Fibroblast of skin of back (primary cell): ENCODE measurements at regions not wholly inside any gene's neighbourhood (a gene's known extent, or its start where the extent isn't known, plus 50 kb on each side); places are given as distances from the start of the nearest gene placed in this dataset.
A peak's percentile ranks its signal among the peaks of the same experiment; 100 is the strongest.

Source experiments
- DNase-seq: peaks from one replicate; pipeline ENCODE4 v3.0.0-alpha.2; 2013

- no peak for DNase-seq
These were observed 243.3 kb upstream of the AFDN start for GRCh38 chr6:167583412-167583811.

DNA sequence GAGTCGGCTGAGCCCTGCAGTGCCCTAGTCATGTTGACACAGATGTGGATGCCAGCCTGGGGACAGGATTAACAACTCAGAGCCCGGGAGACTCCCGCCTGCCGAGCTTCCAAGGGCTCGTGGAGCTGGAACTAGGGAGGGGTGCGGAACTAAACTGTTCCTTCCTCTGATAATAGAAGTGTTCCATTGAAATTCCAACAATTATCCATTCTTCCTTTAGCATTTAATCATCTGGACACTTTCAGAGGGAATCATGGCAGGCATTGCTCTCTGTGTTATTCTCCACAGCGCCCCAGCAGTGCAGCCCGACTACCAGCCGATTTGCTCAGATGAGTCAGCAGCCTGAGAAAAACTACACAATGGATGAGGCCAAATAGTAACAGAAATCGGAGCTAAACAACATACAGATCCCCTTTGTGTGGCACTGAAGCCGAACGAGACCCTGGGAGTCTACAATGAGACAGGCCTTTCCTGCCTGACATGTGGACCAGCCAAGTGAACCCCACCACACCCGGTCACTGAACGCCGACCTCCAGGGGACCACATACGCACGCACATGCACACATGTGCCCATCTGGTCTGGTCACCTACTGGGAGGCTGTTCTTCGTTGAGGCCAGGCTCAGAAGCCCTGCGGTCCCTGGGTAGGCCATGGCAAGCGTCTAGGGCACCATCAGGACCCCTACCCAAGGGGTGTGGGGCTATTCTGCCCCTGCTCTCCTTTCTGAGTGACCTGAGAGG is 238.4 kb upstream of the AFDN start:
- peak; percentile 64 for DNase-seq

- DNase-seq, result no peak
These were observed 237.6 kb upstream of the AFDN start for GRCh38 chr6:167588920-167589614.

DNA sequence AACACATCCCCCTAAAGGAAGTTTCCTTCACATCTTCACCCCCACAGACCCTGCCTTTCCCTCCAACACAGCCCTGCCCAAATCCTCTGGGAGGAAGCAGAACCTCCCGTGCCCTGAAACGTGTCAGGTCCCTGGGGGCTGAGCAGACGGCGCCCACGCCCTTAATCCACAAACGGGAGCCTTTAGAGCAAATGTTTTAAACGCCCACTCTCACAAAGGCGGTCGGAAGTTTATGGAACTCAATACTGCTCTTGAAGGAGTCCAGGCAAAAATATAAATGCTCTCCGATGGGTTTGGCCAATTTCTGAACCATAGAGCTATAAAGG is 237.1 kb upstream of the AFDN start:
- DNase-seq, result no peak

GRCh38 chr6:167590193-167590592 is 236.5 kb upstream of the AFDN start:
- no peak for DNase-seq
